NCI-H2196 treated with DMSO at 0.1 percent for 48 hours (cell line): ENCODE measurements at regions not wholly inside any gene's neighbourhood (a gene's known extent, or its start where the extent isn't known, plus 50 kb on each side); places are given as distances from the start of the nearest gene placed in this dataset.
"Not testable (repeated sequence)": the region's sequence is repeated elsewhere in the genome, so short reads cannot be mapped to it uniquely, and the experiment has no call there.

Source experiments
- DNase-seq: peaks from one replicate; lab custom pipeline; 2025; ENCODE audit not compliant: unreplicated experiment; lab: John Stamatoyannopoulos, UW

- no peak for DNase-seq
These were observed 2286.1 kb upstream of the AGA start for GRCh38 chr4:179728305-179728704.

- not testable (repeated sequence) for DNase-seq
These were observed 2294.6 kb upstream of the AGA start for GRCh38 chr4:179736820-179737219.

- DNase-seq, result no peak
These were observed 2296.6 kb upstream of the AGA start for GRCh38 chr4:179738822-179739221.

GRCh38 chr4:179747218-179747910 lies 2305.1 kb upstream of the AGA start:
- no peak for DNase-seq

GRCh38 chr4:179748837-179749236 lies 2306.6 kb upstream of the AGA start:
- DNase-seq, result no peak

- no peak for DNase-seq
These were observed 2308.1 kb upstream of the AGA start for GRCh38 chr4:179750374-179750773.

- DNase-seq, result no peak
These were observed 2309.4 kb upstream of the AGA start for GRCh38 chr4:179751669-179752068.

GRCh38 chr4:179755322-179755721 lies 2313.1 kb upstream of the AGA start:
- no peak for DNase-seq

GRCh38 chr4:179757641-179758040 lies 2315.4 kb upstream of the AGA start:
- no peak for DNase-seq

GRCh38 chr4:179762840-179763239 lies 2320.6 kb upstream of the AGA start:
- DNase-seq, result no peak

- DNase-seq, result no peak
These were observed 2324.7 kb upstream of the AGA start for GRCh38 chr4:179766938-179767337.

GRCh38 chr4:179768996-179769395 lies 2326.8 kb upstream of the AGA start:
- DNase-seq, result no peak

- no peak for DNase-seq
These were observed 2355.5 kb upstream of the AGA start for GRCh38 chr4:179797738-179798137.

GRCh38 chr4:179803857-179804256 lies 2361.6 kb upstream of the AGA start:
- DNase-seq, result no peak

GRCh38 chr4:179804440-179804839 lies 2362.2 kb upstream of the AGA start:
- DNase-seq, result no peak

- no peak for DNase-seq
These were observed 2375.1 kb upstream of the AGA start for GRCh38 chr4:179817317-179817716.

- no peak for DNase-seq
These were observed 2381.1 kb upstream of the AGA start for GRCh38 chr4:179823342-179823741.

GRCh38 chr4:179831274-179831673 lies 2389.0 kb upstream of the AGA start:
- no peak for DNase-seq

GRCh38 chr4:179836179-179837075 lies 2394.2 kb upstream of the AGA start:
- DNase-seq, result no peak

- no peak for DNase-seq
These were observed 2399.8 kb upstream of the TENM3 start for GRCh38 chr4:179843370-179843769.

GRCh38 chr4:179855469-179855868 lies 2387.7 kb upstream of the TENM3 start:
- DNase-seq, result no peak

- DNase-seq, result no peak
These were observed 2385.0 kb upstream of the TENM3 start for GRCh38 chr4:179858221-179858620.
